HG03066 (cell line): ENCODE measurements at regions not wholly inside any gene's neighbourhood (a gene's known extent, or its start where the extent isn't known, plus 50 kb on each side); places are given as distances from the start of the nearest gene placed in this dataset.
"Not testable (repeated sequence)": the region's sequence is repeated elsewhere in the genome, so short reads cannot be mapped to it uniquely, and the experiment has no call there.

Experiments used
- ATAC-seq: cut with Tn5 transposase; IDR thresholded peaks from one replicate; pipeline ENCODE4 v1.9.1; 2021; ENCODE audit warnings: low read depth; ENCODE audit not compliant: unreplicated experiment

GRCh38 chrX:63470506-63470905 is 119.4 kb upstream of the SPIN4 start:
- no peak for ATAC-seq

- no peak for ATAC-seq
These were observed 115.6 kb upstream of the SPIN4 start for GRCh38 chrX:63466690-63467089.

- no peak for ATAC-seq
These were observed 107.8 kb upstream of the SPIN4 start for GRCh38 chrX:63458981-63459380.

GRCh38 chrX:63453571-63453970 is 102.4 kb upstream of the SPIN4 start:
- no peak for ATAC-seq

GRCh38 chrX:63441717-63442116 is 90.6 kb upstream of the SPIN4 start:
- no peak for ATAC-seq

- no peak for ATAC-seq
These were observed 88.4 kb upstream of the SPIN4 start for GRCh38 chrX:63439580-63439979.

GRCh38 chrX:63436865-63437264 is 85.7 kb upstream of the SPIN4 start:
- no peak for ATAC-seq

- no peak for ATAC-seq
These were observed 83.5 kb upstream of the SPIN4 start for GRCh38 chrX:63434665-63435064.

GRCh38 chrX:63434206-63434605 is 83.1 kb upstream of the SPIN4 start:
- no peak for ATAC-seq

GRCh38 chrX:63430026-63430425 is 78.9 kb upstream of the SPIN4 start:
- no peak for ATAC-seq

- ATAC-seq = no peak
These were observed 77.2 kb upstream of the SPIN4 start for GRCh38 chrX:63428348-63428747.

GRCh38 chrX:63426519-63426918 is 75.4 kb upstream of the SPIN4 start:
- ATAC-seq = no peak

- ATAC-seq = no peak
These were observed 72.9 kb upstream of the SPIN4 start for GRCh38 chrX:63424063-63424462.

GRCh38 chrX:63421411-63421810 is 70.3 kb upstream of the SPIN4 start:
- ATAC-seq = no peak

GRCh38 chrX:63418211-63418610 is 67.1 kb upstream of the SPIN4 start:
- no peak for ATAC-seq

GRCh38 chrX:63417649-63418048 is 66.5 kb upstream of the SPIN4 start:
- ATAC-seq = no peak

- not testable (repeated sequence) for ATAC-seq
These were observed 58.8 kb upstream of the SPIN4 start for GRCh38 chrX:63409934-63410333.

GRCh38 chrX:63408050-63408449 is 56.9 kb upstream of the SPIN4 start:
- no peak for ATAC-seq

GRCh38 chrX:63404332-63404731 is 53.2 kb upstream of the SPIN4 start:
- ATAC-seq = no peak

- ATAC-seq = no peak
These were observed 51.0 kb upstream of the SPIN4 start for GRCh38 chrX:63402106-63402505.
